OCI-LY1 (cell line): ENCODE measurements at regions not wholly inside any gene's neighbourhood (a gene's known extent, or its start where the extent isn't known, plus 50 kb on each side); places are given as distances from the start of the nearest gene placed in this dataset.

ENCODE experiments used
- CTCF ChIP-seq: fragments of 200-600 bp; sonication (generic), shearing (Covaris generic); IDR thresholded peaks from 2 replicates; pipeline ENCODE4 v1.5.1; 2017; ENCODE audit warnings: mild to moderate bottlenecking, antibody characterized with exemption, low read length, moderate library complexity, mixed read lengths
- EZH2 ChIP-seq: fragments of 200-600 bp; sonication (generic), shearing (Covaris generic); IDR thresholded peaks from 2 replicates; pipeline ENCODE4 v1.8.0; 2017; ENCODE audit warnings: borderline replicate concordance, mixed run types, mild to moderate bottlenecking, antibody characterized with exemption, low read length, moderate library complexity, mixed read lengths

GRCh38 chr11:32231909-32232493 lies 141.1 kb downstream of the RCN1 start:
- TF ChIP-seq CTCF = peak; percentile 71
- no peak for TF ChIP-seq EZH2
